Left forelimb (tissue), 1 donor: ENCODE measurements at regions not wholly inside any gene's neighbourhood (a gene's known extent, or its start where the extent isn't known, plus 50 kb on each side); places are given as distances from the start of the nearest gene placed in this dataset.

Source experiments
- DNase-seq: peaks from one replicate; pipeline ENCODE4 v3.0.0-alpha.2; 2018; ENCODE audit warnings: low spot score

GRCh38 chr7:41633690-41634089 is 69.2 kb downstream of the INHBA start:
- DNase-seq: no peak

DNA sequence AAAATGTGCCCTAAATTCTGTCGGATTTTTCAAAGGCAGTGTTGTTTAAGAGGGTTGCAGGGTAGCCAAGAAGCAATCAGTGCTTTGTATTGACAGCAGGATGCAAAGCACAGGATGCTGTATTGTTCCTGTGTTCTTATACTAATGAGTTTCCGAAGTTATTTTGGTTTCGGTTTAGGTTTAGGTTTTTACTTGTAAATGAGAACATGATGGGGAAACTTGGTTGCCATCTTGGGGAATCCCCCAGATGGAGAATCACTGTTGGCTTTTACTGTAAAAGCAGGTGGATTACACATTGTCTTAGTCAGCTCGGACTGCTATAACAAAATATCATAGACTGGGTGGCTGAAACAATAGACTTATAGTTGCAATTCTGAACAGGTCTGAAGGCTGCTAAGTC is 72.1 kb downstream of the INHBA start:
- no peak for DNase-seq

DNA sequence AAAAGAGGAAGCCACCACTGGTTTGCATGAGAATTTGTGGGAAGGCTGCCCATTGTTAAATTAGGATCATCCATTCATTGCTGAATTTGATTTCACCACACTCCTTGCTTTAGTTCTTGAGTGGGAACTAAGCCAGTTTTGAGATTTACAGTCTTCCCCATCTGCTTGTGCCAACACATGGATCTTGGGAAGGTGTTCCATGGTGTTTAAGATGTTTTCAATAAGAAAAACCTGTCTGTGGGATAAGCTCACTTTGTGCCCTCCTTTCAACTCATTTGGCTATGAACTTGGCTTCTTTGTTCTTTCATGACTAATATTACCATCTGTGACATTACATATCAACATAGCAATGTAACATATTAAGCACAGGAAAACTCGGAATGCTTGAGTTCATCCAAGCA is 73.2 kb downstream of the INHBA start:
- no peak for DNase-seq

GRCh38 chr7:41628901-41629300 is 74.0 kb downstream of the INHBA start:
- DNase-seq: no peak

DNA sequence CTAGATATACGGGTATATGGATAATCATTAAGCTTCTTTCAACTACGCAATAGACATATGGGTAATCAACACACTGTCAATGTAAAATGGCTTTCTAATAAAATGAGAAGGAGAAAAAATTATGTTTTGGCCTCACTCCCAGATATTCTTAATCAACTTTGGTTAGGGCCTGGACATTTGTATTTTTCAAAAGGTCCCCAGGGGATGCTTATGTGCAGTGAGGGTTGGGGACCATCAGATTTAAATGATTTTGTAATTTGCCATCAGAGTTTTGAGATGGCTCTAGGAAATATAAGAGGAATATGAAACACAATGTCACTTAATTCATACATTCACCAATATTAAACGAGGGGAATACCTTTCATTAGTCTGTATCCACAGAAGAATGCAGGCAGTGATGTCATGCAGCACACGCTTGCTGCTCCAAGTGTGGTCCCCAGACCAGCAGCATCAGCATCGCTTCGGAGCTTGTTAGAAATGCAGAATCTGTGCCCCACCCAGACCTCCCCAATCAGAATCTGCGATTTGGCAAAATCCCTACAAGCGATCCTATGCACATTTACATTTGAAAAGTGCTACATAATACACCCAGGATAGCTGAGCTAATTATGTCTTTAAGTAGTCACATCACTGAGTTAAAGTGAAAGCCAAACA is 75.1 kb downstream of the INHBA start:
- DNase-seq: no peak

DNA sequence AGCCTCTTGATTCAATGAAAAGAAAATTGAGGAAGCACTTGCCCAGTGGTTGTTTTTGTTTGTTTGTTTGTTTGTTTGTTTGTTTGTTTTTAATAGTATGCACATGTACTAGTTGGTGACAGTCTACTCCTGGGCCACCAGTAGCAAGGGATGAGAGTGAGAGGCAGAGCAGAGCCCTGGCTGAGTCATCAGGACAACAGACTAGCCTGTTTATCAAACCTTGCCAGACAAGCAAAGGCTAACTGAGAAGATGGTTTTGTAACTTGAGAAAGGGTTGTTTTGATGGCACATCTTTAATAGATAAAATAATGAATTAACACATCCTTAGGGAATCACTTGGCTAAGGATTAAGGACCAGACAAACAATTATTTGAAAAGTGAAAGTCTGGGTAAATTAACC is 78.1 kb downstream of the INHBA start:
- DNase-seq: no peak

DNA sequence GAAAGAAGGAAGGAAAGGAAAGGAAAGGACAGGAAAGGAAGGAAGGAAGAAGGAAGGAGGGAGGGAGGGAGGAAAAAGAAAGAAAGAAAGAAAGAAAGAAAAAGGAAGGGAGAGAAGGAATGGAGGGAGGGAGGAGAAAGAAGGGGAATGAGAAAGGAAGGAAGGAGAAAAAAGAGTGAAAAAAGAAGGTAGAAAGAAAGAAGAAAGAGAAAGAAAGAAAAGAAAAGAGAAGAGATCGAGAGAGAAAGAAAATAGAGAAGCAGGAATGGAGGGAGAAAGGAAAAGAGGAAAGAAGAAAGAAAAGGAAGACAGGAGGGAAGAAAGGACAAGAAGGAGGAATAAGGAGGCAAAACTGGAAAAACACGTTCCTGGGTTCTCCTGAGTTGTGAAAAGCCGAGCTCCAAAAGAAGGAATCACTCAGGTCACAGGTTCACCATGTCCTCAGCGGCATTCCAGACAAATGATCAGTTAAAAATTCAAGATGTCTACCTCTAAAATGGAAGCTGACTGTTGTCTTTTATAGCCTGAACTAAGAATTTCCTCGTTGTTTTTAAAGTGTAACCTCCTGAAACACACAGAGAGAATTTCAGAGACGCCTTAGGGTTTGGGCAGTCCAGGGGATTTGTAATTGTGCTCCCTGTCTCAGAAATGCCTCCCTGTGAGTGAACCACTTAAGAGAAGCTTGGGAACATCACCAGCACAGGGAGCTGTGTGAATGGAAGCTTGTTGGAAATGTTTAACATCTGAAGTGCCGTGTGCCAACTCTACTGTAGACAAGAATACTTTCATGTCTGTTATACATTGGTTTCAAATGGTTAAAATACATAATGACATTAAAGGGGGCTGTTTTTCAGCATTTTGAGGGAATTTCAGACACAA is 80.7 kb downstream of the INHBA start:
- DNase-seq: no peak

GRCh38 chr7:41617987-41618386 is 84.9 kb downstream of the INHBA start:
- no peak for DNase-seq

GRCh38 chr7:41612798-41613197 is 90.1 kb downstream of the INHBA start:
- DNase-seq: no peak

GRCh38 chr7:41612386-41612785 is 90.5 kb downstream of the INHBA start:
- DNase-seq: no peak

DNA sequence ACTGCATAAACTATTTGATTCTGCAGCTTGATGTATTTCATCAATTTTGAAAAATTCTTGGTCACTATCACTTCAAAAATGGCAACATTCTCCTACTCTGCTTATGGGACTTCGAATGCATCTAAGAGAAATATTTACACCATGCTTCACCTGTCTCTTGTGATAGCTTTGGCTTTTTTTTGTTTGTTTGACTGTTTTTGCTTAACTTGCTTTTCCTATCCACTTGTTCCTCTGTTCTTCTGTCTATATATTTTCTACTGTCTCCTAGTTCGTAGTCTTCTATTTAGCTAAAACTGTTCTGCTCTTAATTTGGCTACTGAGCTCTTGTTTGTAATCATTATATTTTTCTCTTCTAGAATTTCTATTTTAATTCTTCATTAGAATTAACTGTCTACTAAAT is 94.4 kb downstream of the INHBA start:
- no peak for DNase-seq

GRCh38 chr7:41603985-41604384 is 98.9 kb downstream of the INHBA start:
- DNase-seq: no peak

DNA sequence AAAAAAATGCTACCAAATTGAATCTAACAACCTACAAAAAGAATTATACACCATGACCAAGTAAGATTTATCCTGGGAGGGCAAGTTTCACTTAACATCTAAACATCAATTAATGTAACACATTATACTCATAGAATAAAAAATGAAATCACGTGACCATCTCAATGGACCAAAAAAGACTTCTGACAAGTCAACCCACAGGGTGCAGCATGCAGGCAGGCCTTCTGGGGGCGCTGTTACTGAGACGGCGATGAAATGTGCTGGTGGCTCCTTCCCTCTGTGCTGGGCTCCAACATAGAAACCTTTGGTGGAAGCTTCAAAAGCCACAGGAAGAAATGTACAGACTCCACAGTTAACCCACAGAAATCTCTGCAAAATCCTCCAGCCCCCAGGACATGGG is 103.1 kb downstream of the INHBA start:
- no peak for DNase-seq

GRCh38 chr7:41592794-41593193 is 110.1 kb downstream of the INHBA start:
- DNase-seq: no peak

DNA sequence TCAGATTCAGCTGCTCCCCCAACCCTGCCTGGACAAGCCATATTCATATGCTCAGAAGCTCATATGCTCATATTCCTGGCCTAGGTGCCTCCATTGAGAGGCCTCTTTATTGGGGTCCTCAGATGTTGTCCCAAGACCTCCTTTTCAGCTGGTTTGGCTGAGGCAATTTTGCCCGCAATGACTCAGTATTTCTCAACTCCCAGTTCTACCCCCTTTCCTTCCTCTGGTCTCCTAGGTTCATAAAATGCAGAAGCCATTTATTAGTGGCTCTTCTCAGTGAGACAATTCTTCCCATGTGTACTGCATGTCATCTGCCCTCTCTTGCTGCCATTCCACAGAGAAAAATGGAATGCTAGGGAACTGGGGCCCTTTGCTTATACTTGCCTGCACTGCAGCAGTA is 110.7 kb downstream of the INHBA start:
- no peak for DNase-seq

DNA sequence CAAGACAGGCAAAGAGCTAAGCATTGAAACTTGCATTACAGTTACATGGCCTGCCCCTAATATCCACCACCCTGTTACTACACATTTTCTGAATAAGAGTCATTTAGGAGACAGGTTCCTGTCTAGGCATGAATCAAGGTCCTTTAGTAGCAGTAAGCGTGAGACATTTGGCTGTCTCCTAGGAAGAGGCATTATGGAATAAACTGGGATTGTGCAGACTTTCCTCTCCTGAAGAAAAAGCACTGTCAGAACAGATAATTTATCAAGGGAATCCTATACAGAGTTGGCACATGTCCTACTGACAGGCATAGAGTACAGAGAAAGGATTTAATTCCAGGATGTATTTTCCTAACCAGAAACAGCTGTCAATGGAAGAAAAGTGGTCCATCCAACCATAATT is 111.9 kb downstream of the INHBA start:
- no peak for DNase-seq

- no peak for DNase-seq
These were observed 114.5 kb downstream of the INHBA start for GRCh38 chr7:41588341-41588740.

DNA sequence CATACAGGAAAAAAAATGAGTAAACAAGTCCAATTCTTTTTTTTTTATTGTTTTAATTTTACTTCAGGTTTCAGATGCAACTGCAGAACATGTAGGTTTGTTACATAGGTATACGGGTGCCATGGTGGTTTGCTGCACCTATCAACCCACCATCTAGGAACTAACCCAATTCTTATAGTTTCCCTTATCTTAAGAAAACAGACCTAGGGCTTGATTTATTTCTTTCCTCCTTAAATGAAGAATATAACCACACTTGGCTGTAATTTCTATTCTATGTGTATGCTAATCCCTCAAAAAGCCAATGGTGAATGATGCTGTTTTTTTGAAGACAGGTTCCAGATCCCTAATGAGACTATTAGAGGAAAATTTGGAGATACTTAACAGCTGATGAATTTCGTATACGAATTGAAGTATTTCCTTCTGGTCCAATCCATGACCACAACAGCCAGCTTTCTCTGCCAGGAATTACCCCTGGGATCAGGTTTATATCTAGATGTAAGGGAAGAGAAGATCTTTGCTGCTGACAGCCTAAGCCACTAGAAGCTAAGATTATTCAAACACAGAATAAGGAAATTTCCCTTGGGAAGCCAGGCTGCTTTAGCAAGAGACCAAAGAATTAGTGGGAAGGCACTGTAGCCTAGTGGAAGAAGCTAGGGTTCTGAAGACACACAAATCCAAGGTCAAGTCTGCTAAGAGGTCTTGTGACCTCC is 115.8 kb downstream of the INHBA start:
- no peak for DNase-seq

- DNase-seq: no peak
These were observed 118.1 kb downstream of the INHBA start for GRCh38 chr7:41584746-41585145.

DNA sequence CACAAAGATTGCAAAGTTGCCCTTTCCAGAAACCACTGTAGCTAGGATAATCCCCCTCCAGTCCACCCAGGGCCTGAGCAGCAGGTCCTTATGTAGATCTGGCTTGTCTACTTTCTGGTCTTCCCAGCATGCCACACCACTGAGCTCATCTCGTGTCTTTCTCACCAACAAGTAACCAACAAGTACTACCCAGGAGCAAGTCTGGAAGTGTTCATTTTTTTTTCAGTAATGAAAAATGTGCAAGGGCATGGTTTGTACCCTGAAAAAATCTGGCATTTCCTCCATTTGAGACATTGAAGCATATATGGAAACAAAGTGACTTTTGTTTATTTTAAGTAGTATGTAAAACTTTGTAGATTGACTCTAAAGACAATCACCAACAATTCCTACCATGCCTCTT is 120.8 kb downstream of the INHBA start:
- no peak for DNase-seq

GRCh38 chr7:41581041-41581440 is 121.8 kb downstream of the INHBA start:
- no peak for DNase-seq

GRCh38 chr7:41579961-41580935 is 122.6 kb downstream of the INHBA start:
- DNase-seq: no peak
